ENCODE measurements at regions not wholly inside any gene's neighbourhood (a gene's known extent, or its start where the extent isn't known, plus 50 kb on each side); places are given as distances from the start of the nearest gene placed in this dataset.

DNA sequence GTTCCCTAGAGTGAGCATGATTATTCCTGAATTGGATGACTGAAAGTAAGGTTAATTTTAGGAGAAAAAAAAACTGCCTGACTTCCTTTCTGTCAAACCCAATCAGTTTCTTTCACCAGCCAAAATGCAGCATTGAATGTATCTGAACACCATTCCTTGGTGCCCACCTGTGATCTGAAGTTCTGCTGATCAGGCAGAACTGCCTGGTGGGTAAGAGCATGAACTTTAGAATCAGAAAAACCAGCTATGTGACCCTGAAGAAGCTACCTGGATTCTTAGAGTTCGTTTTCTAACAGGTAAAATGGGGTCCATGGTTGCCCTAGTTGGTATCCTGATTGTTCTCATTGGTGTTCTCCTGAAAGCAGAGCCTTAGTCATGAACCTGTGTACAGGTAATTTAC is 506.9 kb downstream of the MED13L start:
- no peak for TF ChIP-seq EP300 (IDR thresholded peaks at IDR 0.05)
- TF ChIP-seq POLR2A (IDR thresholded peaks at IDR 0.05), result no peak
- TF ChIP-seq, protein P1, sequence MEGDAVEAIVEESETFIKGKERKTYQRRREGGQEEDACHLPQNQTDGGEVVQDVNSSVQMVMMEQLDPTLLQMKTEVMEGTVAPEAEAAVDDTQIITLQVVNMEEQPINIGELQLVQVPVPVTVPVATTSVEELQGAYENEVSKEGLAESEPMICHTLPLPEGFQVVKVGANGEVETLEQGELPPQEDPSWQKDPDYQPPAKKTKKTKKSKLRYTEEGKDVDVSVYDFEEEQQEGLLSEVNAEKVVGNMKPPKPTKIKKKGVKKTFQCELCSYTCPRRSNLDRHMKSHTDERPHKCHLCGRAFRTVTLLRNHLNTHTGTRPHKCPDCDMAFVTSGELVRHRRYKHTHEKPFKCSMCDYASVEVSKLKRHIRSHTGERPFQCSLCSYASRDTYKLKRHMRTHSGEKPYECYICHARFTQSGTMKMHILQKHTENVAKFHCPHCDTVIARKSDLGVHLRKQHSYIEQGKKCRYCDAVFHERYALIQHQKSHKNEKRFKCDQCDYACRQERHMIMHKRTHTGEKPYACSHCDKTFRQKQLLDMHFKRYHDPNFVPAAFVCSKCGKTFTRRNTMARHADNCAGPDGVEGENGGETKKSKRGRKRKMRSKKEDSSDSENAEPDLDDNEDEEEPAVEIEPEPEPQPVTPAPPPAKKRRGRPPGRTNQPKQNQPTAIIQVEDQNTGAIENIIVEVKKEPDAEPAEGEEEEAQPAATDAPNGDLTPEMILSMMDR (IDR thresholded peaks at IDR 0.05), result no peak
- TF ChIP-seq POLR2AphosphoS5 (IDR thresholded peaks at IDR 0.05), result no peak

Measured in upper lobe of left lung (tissue), 4 donors.